WTC11 (cell line): ENCODE measurements at regions not wholly inside any gene's neighbourhood (a gene's known extent, or its start where the extent isn't known, plus 50 kb on each side); places are given as distances from the start of the nearest gene placed in this dataset.

Experiments used
- ATAC-seq: fragments of 200-7000 bp; cut with Tn5 transposase; 2 replicates; pipeline ENCODE4 v1.10.0; 2021; ENCODE audit warnings: mild to moderate bottlenecking, moderate library complexity
- CTCF ChIA-PET: fragments of 300-600 bp; sonication (Branson Sonifier 250); formaldehyde crosslinking; loops from one replicate; lab custom pipeline; 2021; ENCODE audit warnings: antibody characterized with exemption; lab: Charles Lee
- POLR2A ChIA-PET: fragments of 350-600 bp; sonication (Branson Sonifier 250); formaldehyde crosslinking; loops from one replicate; lab custom pipeline; 2021; ENCODE audit warnings: antibody characterized with exemption; lab: Charles Lee
- DNase-seq: peaks from one replicate; pipeline ENCODE4 v3.0.0; 2021; ENCODE audit warnings: low spot score
- H3K27ac Mint-ChIP-seq: 2 replicates; pipeline ENCODE4 v1.8.0; 2021; ENCODE audit warnings: mixed read lengths
- H3K27me3 Mint-ChIP-seq: 2 replicates; pipeline ENCODE4 v1.8.0; 2021; ENCODE audit warnings: low read depth, mild to moderate bottlenecking, moderate library complexity, mixed read lengths
- H3K36me3 Mint-ChIP-seq: 2 replicates; pipeline ENCODE4 v1.8.0; 2021; ENCODE audit warnings: mixed read lengths
- H3K4me1 Mint-ChIP-seq: 2 replicates; pipeline ENCODE4 v1.8.0; 2022; ENCODE audit warnings: mixed read lengths
- H3K4me3 Mint-ChIP-seq: 2 replicates; pipeline ENCODE4 v1.8.0; 2021; ENCODE audit warnings: mild to moderate bottlenecking, moderate library complexity, mixed read lengths
- H3K9me3 Mint-ChIP-seq: 2 replicates; pipeline ENCODE4 v1.8.0; 2021; ENCODE audit warnings: mixed read lengths
- CREM ChIP-seq: sonication (generic); formaldehyde crosslinking; IDR thresholded peaks from 2 replicates; pipeline ENCODE4 v1.8.1; 2022; ENCODE audit warnings: mild to moderate bottlenecking, missing genetic modification reagents, moderate library complexity
- E2F5 ChIP-seq: sonication (generic); formaldehyde crosslinking; IDR thresholded peaks from 2 replicates; pipeline ENCODE4 v1.8.1; 2022; ENCODE audit warnings: mild to moderate bottlenecking, moderate library complexity, missing genetic modification reagents
- ERG ChIP-seq: fragments of 250-450 bp; sonication (Bioruptor Pico); IDR thresholded peaks from 2 replicates; pipeline ENCODE4 v1.8.0; 2021; ENCODE audit warnings: mild to moderate bottlenecking
- ETV6 ChIP-seq: sonication (generic); formaldehyde crosslinking; IDR thresholded peaks from 2 replicates; pipeline ENCODE4 v1.8.1; 2022; ENCODE audit warnings: mild to moderate bottlenecking, missing genetic modification reagents
- FOXJ3 ChIP-seq: sonication (generic); formaldehyde crosslinking; IDR thresholded peaks from 2 replicates; pipeline ENCODE4 v1.9.0; 2021; ENCODE audit warnings: missing genetic modification reagents, mild to moderate bottlenecking, borderline replicate concordance
- JUN ChIP-seq: sonication (generic); formaldehyde crosslinking; IDR thresholded peaks from 2 replicates; pipeline ENCODE4 v1.8.0; 2023; ENCODE audit warnings: mild to moderate bottlenecking, missing genetic modification reagents
- KAT7 ChIP-seq: sonication (generic); formaldehyde crosslinking; IDR thresholded peaks from 2 replicates; pipeline ENCODE4 v1.8.1; 2023; ENCODE audit warnings: missing genetic modification reagents, mild to moderate bottlenecking, borderline replicate concordance
- NR2C2 ChIP-seq: sonication (generic); formaldehyde crosslinking; IDR thresholded peaks from 2 replicates; pipeline ENCODE4 v1.8.0; 2022; ENCODE audit warnings: mild to moderate bottlenecking, missing genetic modification reagents
- PRDM15 ChIP-seq: sonication (generic); formaldehyde crosslinking; IDR thresholded peaks from 2 replicates; pipeline ENCODE4 v1.8.0; 2022; ENCODE audit warnings: missing genetic modification reagents
- STAT6 ChIP-seq: sonication (generic); formaldehyde crosslinking; conservative IDR thresholded peaks from 2 replicates; pipeline ENCODE4 v1.8.1; 2023; ENCODE audit warnings: mild to moderate bottlenecking, low read depth, missing genetic modification reagents, moderate library complexity
- TP53 ChIP-seq: sonication (generic); formaldehyde crosslinking; IDR thresholded peaks from 2 replicates; pipeline ENCODE4 v1.8.1; 2023; ENCODE audit warnings: mild to moderate bottlenecking, missing genetic modification reagents
- USF1 ChIP-seq: sonication (generic); formaldehyde crosslinking; IDR thresholded peaks from 2 replicates; pipeline ENCODE4 v1.8.0; 2022; ENCODE audit warnings: mild to moderate bottlenecking, missing genetic modification reagents
- ZNF121 ChIP-seq: sonication (generic); formaldehyde crosslinking; IDR thresholded peaks from 2 replicates; pipeline ENCODE4 v1.8.0; 2023; ENCODE audit warnings: missing genetic modification reagents
- ZNF138 ChIP-seq: sonication (generic); formaldehyde crosslinking; conservative IDR thresholded peaks from 2 replicates; pipeline ENCODE4 v1.8.1; 2022; ENCODE audit warnings: mild to moderate bottlenecking, moderate library complexity, missing genetic modification reagents
- ZNF423 ChIP-seq: fragments of 250-450 bp; sonication (Bioruptor Pico); IDR thresholded peaks from 2 replicates; pipeline ENCODE4 v2.1.2; 2022; ENCODE audit warnings: mild to moderate bottlenecking, moderate library complexity
- TF ChIP-seq, protein P1 (sequence below): sonication (generic); formaldehyde crosslinking; IDR thresholded peaks from 2 replicates; pipeline ENCODE4 v1.8.1; 2022; ENCODE audit warnings: low read depth, mild to moderate bottlenecking, moderate library complexity, missing genetic modification reagents, borderline replicate concordance
- TF ChIP-seq, protein P2 (sequence below): sonication (generic); formaldehyde crosslinking; conservative IDR thresholded peaks from 2 replicates; pipeline ENCODE4 v1.8.1; 2022; ENCODE audit warnings: mild to moderate bottlenecking, missing genetic modification reagents

DNA sequence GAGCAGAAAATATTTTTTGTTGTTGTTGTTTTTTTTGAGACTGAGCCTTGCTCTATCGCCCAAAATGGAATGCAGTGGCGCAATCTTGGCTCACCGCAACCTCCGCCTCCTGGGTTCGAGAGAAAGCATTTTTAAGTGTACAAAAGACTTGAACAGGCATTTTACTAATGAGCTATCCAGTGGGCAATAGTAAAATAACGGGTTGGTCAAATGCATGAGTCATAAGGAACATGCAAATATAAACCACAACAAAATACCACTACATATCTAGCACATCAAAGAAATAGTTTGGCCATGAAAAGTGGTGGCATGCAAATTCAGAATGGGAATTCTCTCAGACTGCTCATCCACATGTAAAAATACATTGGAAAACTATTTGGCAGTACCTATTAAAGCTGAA, 71.7 kb upstream of the TMEM106B start:
- peaks cover 17% of the 10 kb centered on the region for H3K9me3 Mint-ChIP-seq
- H3K4me3 Mint-ChIP-seq: no peak overlapping the region
- no peaks in the 10 kb centered on the region for H3K27me3 Mint-ChIP-seq
- no peak overlapping the region for H3K27ac Mint-ChIP-seq
- DNase-seq (no peak), ATAC-seq (no peak)
- TF ChIP-seq ZNF121 (CRISPR knock-in tag) (no peak), TP53 (CRISPR knock-in tag) (no peak), STAT6 (no peak), NR2C2 (CRISPR knock-in tag) (no peak), ZNF138 (no peak), FOXJ3 (CRISPR knock-in tag) (no peak), PRDM15 (CRISPR knock-in tag) (no peak)
- TF ChIP-seq, protein P1, sequence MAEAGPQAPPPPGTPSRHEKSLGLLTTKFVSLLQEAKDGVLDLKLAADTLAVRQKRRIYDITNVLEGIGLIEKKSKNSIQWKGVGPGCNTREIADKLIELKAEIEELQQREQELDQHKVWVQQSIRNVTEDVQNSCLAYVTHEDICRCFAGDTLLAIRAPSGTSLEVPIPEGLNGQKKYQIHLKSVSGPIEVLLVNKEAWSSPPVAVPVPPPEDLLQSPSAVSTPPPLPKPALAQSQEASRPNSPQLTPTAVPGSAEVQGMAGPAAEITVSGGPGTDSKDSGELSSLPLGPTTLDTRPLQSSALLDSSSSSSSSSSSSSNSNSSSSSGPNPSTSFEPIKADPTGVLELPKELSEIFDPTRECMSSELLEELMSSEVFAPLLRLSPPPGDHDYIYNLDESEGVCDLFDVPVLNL (CRISPR knock-in tag): no peak
- TF ChIP-seq, all 79 proteins: peak for 0
- POLR2A ChIA-PET: no interaction called here
- Mint-ChIP-seq H3K36me3 (peaks cover 12% of the 10 kb centered on the region), H3K4me1 (no peaks in the 10 kb centered on the region)
- CTCF ChIA-PET: no interaction called here

DNA sequence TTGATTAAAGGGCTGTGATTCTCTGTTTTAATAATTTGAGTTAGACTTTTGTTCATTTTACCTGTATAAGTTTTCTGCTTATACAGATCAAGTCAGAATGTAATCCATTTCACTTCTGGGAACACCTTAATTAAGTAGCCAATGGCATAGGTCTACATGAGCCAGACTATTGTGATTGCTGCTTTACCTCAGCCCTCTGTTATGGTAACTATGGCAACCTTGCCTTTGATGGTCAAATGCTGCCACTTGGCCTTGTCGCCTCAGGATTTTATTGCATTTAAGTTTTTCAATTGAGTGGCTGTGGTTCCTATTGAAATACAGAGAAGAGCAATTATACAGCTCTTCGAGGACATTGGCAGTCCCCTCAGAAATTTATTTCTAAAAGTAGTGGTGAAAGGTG, 64.3 kb upstream of the TMEM106B start:
- POLR2A ChIA-PET: no interaction called here
- DNase-seq: no peak
- peak; percentile 88 for ATAC-seq
- CTCF ChIA-PET: no interaction called here
- Mint-ChIP-seq H3K27ac (no peak overlapping the region), H3K36me3 (peaks cover 12% of the 10 kb centered on the region), H3K27me3 (no peaks in the 10 kb centered on the region), H3K4me3 (no peak overlapping the region), H3K4me1 (no peaks in the 10 kb centered on the region), H3K9me3 (peaks cover 16% of the 10 kb centered on the region)
- TF ChIP-seq JUN (CRISPR knock-in tag) (no peak), ERG (CRISPR knock-in tag) (no peak), TP53 (CRISPR knock-in tag) (no peak), E2F5 (no peak), ETV6 (CRISPR knock-in tag) (no peak), USF1 (CRISPR knock-in tag) (no peak), KAT7 (CRISPR knock-in tag) (no peak), ZNF423 (CRISPR knock-in tag) (no peak), CREM (no peak)
- TF ChIP-seq, protein P2, sequence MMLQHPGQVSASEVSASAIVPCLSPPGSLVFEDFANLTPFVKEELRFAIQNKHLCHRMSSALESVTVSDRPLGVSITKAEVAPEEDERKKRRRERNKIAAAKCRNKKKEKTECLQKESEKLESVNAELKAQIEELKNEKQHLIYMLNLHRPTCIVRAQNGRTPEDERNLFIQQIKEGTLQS (CRISPR knock-in tag): no peak
